OCI-LY1 (cell line): ENCODE measurements at regions not wholly inside any gene's neighbourhood (a gene's known extent, or its start where the extent isn't known, plus 50 kb on each side); places are given as distances from the start of the nearest gene placed in this dataset.
"Not testable (repeated sequence)": the region's sequence is repeated elsewhere in the genome, so short reads cannot be mapped to it uniquely, and the experiment has no call there.

Source experiments
- EZH2 ChIP-seq: fragments of 200-600 bp; sonication (generic), shearing (Covaris generic); IDR thresholded peaks from 2 replicates; pipeline ENCODE4 v1.8.0; 2017; ENCODE audit warnings: borderline replicate concordance, mixed run types, mild to moderate bottlenecking, antibody characterized with exemption, low read length, moderate library complexity, mixed read lengths
- TF ChIP-seq, protein P1 (sequence below): fragments of 200-600 bp; sonication (generic), shearing (Covaris generic); IDR thresholded peaks from 2 replicates; pipeline ENCODE4 v1.5.1; 2017; ENCODE audit warnings: mild to moderate bottlenecking, antibody characterized with exemption, low read length, moderate library complexity, mixed read lengths

- TF ChIP-seq, protein P1, sequence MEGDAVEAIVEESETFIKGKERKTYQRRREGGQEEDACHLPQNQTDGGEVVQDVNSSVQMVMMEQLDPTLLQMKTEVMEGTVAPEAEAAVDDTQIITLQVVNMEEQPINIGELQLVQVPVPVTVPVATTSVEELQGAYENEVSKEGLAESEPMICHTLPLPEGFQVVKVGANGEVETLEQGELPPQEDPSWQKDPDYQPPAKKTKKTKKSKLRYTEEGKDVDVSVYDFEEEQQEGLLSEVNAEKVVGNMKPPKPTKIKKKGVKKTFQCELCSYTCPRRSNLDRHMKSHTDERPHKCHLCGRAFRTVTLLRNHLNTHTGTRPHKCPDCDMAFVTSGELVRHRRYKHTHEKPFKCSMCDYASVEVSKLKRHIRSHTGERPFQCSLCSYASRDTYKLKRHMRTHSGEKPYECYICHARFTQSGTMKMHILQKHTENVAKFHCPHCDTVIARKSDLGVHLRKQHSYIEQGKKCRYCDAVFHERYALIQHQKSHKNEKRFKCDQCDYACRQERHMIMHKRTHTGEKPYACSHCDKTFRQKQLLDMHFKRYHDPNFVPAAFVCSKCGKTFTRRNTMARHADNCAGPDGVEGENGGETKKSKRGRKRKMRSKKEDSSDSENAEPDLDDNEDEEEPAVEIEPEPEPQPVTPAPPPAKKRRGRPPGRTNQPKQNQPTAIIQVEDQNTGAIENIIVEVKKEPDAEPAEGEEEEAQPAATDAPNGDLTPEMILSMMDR: not testable (repeated sequence)
- not testable (repeated sequence) for TF ChIP-seq EZH2
Observed at GRCh38 chr2:128679680-128680079, 361.0 kb upstream of the HS6ST1 start.
